UCSD-AML1 (cell line): ENCODE measurements at regions not wholly inside any gene's neighbourhood (a gene's known extent, or its start where the extent isn't known, plus 50 kb on each side); places are given as distances from the start of the nearest gene placed in this dataset.
"Not testable (repeated sequence)": the region's sequence is repeated elsewhere in the genome, so short reads cannot be mapped to it uniquely, and the experiment has no call there.

Experiments
- DNase-seq: peaks from one replicate; lab custom pipeline; 2025; ENCODE audit not compliant: unreplicated experiment; lab: John Stamatoyannopoulos, UW

GRCh38 chr5:87661784-87662566 lies 249.2 kb upstream of the CCNH start:
- no peak for DNase-seq

DNA sequence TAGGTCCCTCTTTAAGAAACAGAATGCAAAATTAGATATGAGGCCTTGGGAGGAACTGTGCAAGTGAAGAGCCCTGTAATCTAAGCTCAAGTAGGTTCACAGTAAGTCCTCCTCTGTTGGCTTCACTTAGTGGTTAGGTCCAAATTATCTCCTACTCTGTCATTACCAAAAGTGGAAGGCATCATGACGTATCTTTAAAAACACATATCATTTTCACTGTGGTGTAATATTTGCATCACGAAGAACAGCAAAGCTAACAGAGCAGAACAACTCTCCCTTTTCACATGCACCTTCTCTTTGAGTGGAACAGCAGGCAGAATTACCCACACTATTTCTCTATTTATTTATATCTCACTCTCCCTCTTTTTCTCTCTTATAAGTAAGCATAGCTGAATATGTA lies 240.5 kb upstream of the CCNH start:
- DNase-seq, result no peak

GRCh38 chr5:87650284-87650683 lies 237.6 kb upstream of the CCNH start:
- DNase-seq, result no peak

GRCh38 chr5:87649455-87649854 lies 236.7 kb upstream of the CCNH start:
- DNase-seq, result no peak

GRCh38 chr5:87645224-87645623 lies 232.5 kb upstream of the CCNH start:
- DNase-seq, result no peak

GRCh38 chr5:87640902-87641301 lies 228.2 kb upstream of the CCNH start:
- no peak for DNase-seq

DNA sequence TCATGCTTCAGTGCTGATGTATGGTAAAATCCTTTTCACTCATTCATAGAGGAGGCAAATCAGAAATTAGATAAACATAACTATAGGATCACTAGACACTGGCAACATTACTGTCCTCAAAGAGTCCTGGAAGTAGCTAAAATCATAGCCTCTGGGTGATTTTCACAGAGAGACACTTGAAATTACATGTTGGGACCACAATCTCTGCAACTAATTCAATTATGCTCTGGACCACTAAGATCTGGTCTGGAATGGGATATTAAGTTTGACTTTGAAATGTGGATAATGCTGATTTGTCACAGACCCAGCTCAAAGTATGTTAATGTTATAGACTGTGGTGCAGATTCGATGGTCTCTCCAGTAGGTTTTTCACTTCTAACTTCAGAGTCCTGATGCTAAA lies 214.6 kb upstream of the CCNH start:
- DNase-seq, result no peak

DNA sequence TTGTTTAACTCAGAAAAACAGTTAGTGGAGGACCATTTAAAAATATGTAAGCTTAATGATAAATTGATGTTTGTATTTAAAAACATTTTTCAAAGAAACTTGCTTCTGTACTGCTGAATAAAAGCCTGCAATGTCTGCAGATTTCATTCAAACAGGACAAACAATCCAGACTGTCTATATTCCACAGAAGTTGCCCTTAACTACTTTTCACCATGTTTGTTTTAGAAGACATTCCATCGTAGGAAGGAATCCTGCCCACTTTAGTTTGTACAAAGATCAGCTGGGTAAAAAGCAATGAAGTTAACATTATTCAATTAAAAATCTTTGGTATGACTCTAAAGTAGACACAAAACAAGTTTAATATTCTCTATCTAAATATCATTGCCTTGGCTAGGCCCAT lies 195.7 kb upstream of the CCNH start:
- no peak for DNase-seq

DNA sequence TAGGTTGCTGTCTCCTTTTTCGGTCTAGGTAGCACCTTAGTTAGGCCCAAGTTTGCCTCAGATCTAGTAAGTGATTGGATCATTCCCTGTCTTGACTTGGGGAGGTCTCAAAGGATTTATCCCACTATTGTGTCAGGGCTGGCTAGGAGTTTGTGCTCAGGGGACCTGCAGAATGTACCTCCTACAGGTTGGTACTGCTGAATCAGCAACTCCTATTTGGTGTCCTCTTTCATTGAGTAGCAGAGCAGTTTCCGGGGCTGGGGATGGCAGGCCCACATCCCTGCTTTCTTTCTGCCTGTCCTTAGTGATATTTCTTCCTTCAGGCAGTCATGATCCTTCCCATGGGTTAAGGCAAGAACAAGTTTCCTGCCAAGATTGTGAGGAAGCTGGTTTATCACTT lies 192.9 kb upstream of the CCNH start:
- DNase-seq, result no peak

- DNase-seq, result no peak
Measured at GRCh38 chr5:87599778-87600177, 187.0 kb upstream of the CCNH start.

DNA sequence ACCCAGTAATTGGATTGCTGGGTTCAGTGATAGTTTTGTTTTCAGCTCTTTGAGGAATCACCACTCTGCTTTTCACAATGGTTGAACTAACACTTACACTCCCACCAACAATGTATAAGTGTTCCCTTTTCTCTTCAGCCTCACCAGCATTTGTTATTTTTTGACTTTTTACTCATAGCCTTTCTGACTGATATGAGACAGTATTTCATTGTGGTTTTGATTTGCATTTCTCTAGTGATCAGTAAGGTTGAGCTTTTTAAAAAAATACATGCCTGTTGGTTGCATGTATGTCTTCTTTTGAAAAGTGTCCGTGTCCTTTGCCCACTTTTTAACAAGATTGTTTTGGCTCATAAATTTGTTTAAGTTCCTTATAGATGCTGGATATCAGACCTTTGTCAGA lies 185.7 kb upstream of the CCNH start:
- DNase-seq, result no peak

DNA sequence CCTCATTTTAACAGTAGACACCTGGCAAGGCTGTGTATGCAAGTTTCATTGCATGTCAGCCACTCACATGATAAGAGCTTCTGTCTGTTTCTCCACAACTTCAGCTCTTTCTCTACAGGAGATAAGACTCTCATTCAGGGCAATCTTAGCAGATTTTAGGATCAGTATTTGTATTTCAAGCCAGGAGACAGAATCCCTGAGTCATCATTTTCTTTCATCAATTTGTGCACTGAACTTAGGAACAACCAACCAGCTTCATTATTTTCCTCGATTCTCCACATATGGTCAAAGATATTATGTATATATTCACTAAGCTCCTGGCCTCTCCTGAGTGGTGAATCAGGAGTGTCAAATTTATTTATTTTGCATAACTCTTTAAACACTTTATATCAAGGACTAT lies 181.8 kb upstream of the CCNH start:
- DNase-seq, result no peak

- no peak for DNase-seq
Measured at GRCh38 chr5:87589587-87589986, 176.9 kb upstream of the CCNH start.

GRCh38 chr5:87588316-87588715 lies 175.6 kb upstream of the CCNH start:
- no peak for DNase-seq

GRCh38 chr5:87583704-87584103 lies 171.0 kb upstream of the CCNH start:
- not testable (repeated sequence) for DNase-seq

- DNase-seq, result no peak
Measured at GRCh38 chr5:87582149-87582548, 169.4 kb upstream of the CCNH start.

DNA sequence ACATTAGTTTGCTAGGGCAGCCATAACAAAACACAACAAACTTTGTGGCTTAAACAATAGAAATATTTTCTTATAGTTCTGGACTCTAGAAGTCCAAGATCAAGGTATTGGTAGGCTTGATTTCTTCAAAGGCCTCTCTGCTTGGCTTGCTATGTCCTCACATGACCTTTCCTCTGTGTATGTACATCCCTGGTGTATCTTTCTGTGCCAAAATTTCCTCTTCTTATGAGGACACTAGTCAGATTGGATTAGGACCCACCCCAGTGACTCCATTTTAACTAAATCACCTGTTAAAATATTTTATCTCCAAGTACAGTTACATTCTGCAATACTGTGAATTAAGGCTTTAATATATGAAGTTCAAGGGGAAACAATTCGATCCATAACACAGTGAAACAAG lies 168.9 kb upstream of the CCNH start:
- no peak for DNase-seq

- no peak for DNase-seq
Measured at GRCh38 chr5:87579678-87580077, 166.9 kb upstream of the CCNH start.

GRCh38 chr5:87576867-87577266 lies 164.1 kb upstream of the CCNH start:
- no peak for DNase-seq

GRCh38 chr5:87576306-87576705 lies 163.6 kb upstream of the CCNH start:
- DNase-seq, result not testable (repeated sequence)

GRCh38 chr5:87574106-87574505 lies 161.4 kb upstream of the CCNH start:
- no peak for DNase-seq

- no peak for DNase-seq
Measured at GRCh38 chr5:87572611-87573010, 159.9 kb upstream of the CCNH start.

GRCh38 chr5:87572090-87572489 lies 159.4 kb upstream of the CCNH start:
- no peak for DNase-seq
